Neutrophil (primary cell): ENCODE measurements at regions not wholly inside any gene's neighbourhood (a gene's known extent, or its start where the extent isn't known, plus 50 kb on each side); places are given as distances from the start of the nearest gene placed in this dataset.

ENCODE experiments used
- H3K27ac ChIP-seq: fragments of 200-600 bp; sonication (generic); 2 replicates; pipeline ENCODE4 v1.5.1; 2016; ENCODE audit warnings: mild to moderate bottlenecking, moderate library complexity
- H3K27me3 ChIP-seq: fragments of 200-600 bp; sonication (generic); 2 replicates; pipeline ENCODE4 v1.6.0; 2016; ENCODE audit warnings: mild to moderate bottlenecking
- H3K36me3 ChIP-seq: fragments of 200-600 bp; sonication (generic); 2 replicates; pipeline ENCODE4 v1.5.1; 2017
- H3K4me1 ChIP-seq, 2 experiments: fragments of 200-600 bp in 1 of 2; sonication (generic) in 1 of 2; 1 replicate in 1 of 2; 2 replicates in 1 of 2; pipeline versions ENCODE4 v1.5.1 to v1.6.1; 2013 to 2016; ENCODE audit warnings: low read depth in 1 of 2, low read length in 1 of 2, mild to moderate bottlenecking in 1 of 2, moderate library complexity in 1 of 2; ENCODE audit not compliant: control insufficient read depth in 1 of 2, insufficient read depth in 1 of 2
- H3K4me3 ChIP-seq, 2 experiments: fragments of 200-600 bp in 1 of 2; sonication (generic) in 1 of 2; 1 replicate in 1 of 2; 2 replicates in 1 of 2; pipeline ENCODE4 v1.5.1; 2013 to 2016; ENCODE audit warnings: low read depth in 1 of 2, low read length in 1 of 2, mild to moderate bottlenecking in 1 of 2, moderate library complexity in 1 of 2
- H3K9me3 ChIP-seq: fragments of 200-600 bp; sonication (generic); 2 replicates; pipeline ENCODE4 v1.5.1; 2016
- CTCF ChIP-seq: fragments of 200-600 bp; sonication (generic); IDR thresholded peaks from 2 replicates; pipeline ENCODE4 v1.5.1; 2016; ENCODE audit warnings: antibody characterized with exemption

- no peaks in the 10 kb centered on the region for H3K27me3 ChIP-seq
- H3K4me1 ChIP-seq = peaks cover 22 to 24% of the 10 kb centered on the region in 2 experiments
- no peak overlapping the region for H3K27ac ChIP-seq
- TF ChIP-seq CTCF = no peak
- no peak overlapping the region for H3K4me3 ChIP-seq
- H3K9me3 ChIP-seq = peaks cover under 1% of the 10 kb centered on the region
- no peaks in the 10 kb centered on the region for H3K36me3 ChIP-seq
Measured at GRCh38 chr4:105092356-105092755, 54.3 kb upstream of the TET2 start.

GRCh38 chr4:105092768-105093167 lies 53.9 kb upstream of the TET2 start:
- H3K9me3 ChIP-seq = peaks cover 3% of the 10 kb centered on the region
- no peaks in the 10 kb centered on the region for H3K27me3 ChIP-seq
- no peak for TF ChIP-seq CTCF
- H3K4me1 ChIP-seq = peaks cover 18 to 20% of the 10 kb centered on the region in 2 experiments
- no peaks in the 10 kb centered on the region for H3K36me3 ChIP-seq
- no peak overlapping the region for H3K27ac ChIP-seq
- H3K4me3 ChIP-seq = no peak overlapping the region

- Histone ChIP-seq H3K27ac (no peak overlapping the region), H3K36me3 (no peaks in the 10 kb centered on the region), H3K27me3 (no peaks in the 10 kb centered on the region), H3K4me1 (peaks cover 6 to 8% of the 10 kb centered on the region in 2 experiments), H3K9me3 (peaks cover 3% of the 10 kb centered on the region), H3K4me3 (no peak overlapping the region)
- no peak for TF ChIP-seq CTCF
Measured at GRCh38 chr4:105093975-105094374, 52.7 kb upstream of the TET2 start.
